HEK293T (cell line): ENCODE measurements at regions not wholly inside any gene's neighbourhood (a gene's known extent, or its start where the extent isn't known, plus 50 kb on each side); places are given as distances from the start of the nearest gene placed in this dataset.

ENCODE experiments used
- CTCF ChIA-PET: fragments of 350-600 bp; formaldehyde crosslinking; extraction: SDS; loops from one replicate; lab custom pipeline; 2021; ENCODE audit warnings: antibody characterized with exemption, inconsistent platforms; lab: Yijun Ruan, JAX
- POLR2A ChIA-PET: fragments of 350-600 bp; formaldehyde crosslinking; extraction: SDS; loops from one replicate; lab custom pipeline; 2020; ENCODE audit warnings: antibody characterized with exemption, inconsistent platforms; lab: Yijun Ruan, JAX
- DNase-seq: peaks from one replicate; pipeline ENCODE4 v3.0.0; 2012; ENCODE audit warnings: mixed read lengths; ENCODE audit errors: extremely low spot score
- ARNT ChIP-seq: fragments of 450-650 bp; IDR thresholded peaks from 2 replicates; pipeline ENCODE4 v1.6.1; 2017; ENCODE audit warnings: mild to moderate bottlenecking
- BHLHE40 ChIP-seq: fragments of 450-650 bp; IDR thresholded peaks from 2 replicates; pipeline ENCODE4 v1.6.1; 2016; ENCODE audit warnings: mild to moderate bottlenecking, moderate library complexity, borderline replicate concordance
- CTBP1 ChIP-seq: fragments of 450-650 bp; IDR thresholded peaks from 2 replicates; pipeline ENCODE4 v1.6.1; 2016; ENCODE audit warnings: borderline replicate concordance
- ELF4 ChIP-seq: fragments of 450-650 bp; IDR thresholded peaks from 2 replicates; pipeline ENCODE4 v1.6.1; 2017; ENCODE audit warnings: antibody characterized with exemption
- FOXA1 ChIP-seq: fragments of 450-650 bp; IDR thresholded peaks from 2 replicates; pipeline ENCODE4 v1.6.1; 2016; ENCODE audit warnings: mild to moderate bottlenecking
- FOXK2 ChIP-seq: fragments of 450-650 bp; IDR thresholded peaks from 2 replicates; pipeline ENCODE4 v1.6.1; 2016; ENCODE audit warnings: mild to moderate bottlenecking
- FOXM1 ChIP-seq: fragments of 450-650 bp; IDR thresholded peaks from 2 replicates; pipeline ENCODE4 v1.6.1; 2017; ENCODE audit warnings: mild to moderate bottlenecking, borderline replicate concordance
- HDGF ChIP-seq: fragments of 450-650 bp; IDR thresholded peaks from 2 replicates; pipeline ENCODE4 v1.6.1; 2017; ENCODE audit warnings: antibody characterized with exemption, borderline replicate concordance
- L3MBTL2 ChIP-seq: fragments of 450-650 bp; conservative IDR thresholded peaks from 2 replicates; pipeline ENCODE4 v1.6.1; 2016; ENCODE audit warnings: mild to moderate bottlenecking
- LEF1 ChIP-seq: fragments of 450-650 bp; IDR thresholded peaks from 2 replicates; pipeline ENCODE4 v1.6.1; 2017; ENCODE audit warnings: mild to moderate bottlenecking, borderline replicate concordance
- NFRKB ChIP-seq: fragments of 450-650 bp; IDR thresholded peaks from 2 replicates; pipeline ENCODE4 v1.6.1; 2016; ENCODE audit warnings: mild to moderate bottlenecking, moderate library complexity
- PKNOX1 ChIP-seq: fragments of 450-650 bp; IDR thresholded peaks from 2 replicates; pipeline ENCODE4 v1.6.1; 2016
- SP1 ChIP-seq: fragments of 450-650 bp; IDR thresholded peaks from 2 replicates; pipeline ENCODE4 v1.6.1; 2017
- SUZ12 ChIP-seq: fragments of 450-650 bp; IDR thresholded peaks from 2 replicates; pipeline ENCODE4 v1.6.1; 2016; ENCODE audit warnings: mild to moderate bottlenecking
- TARDBP ChIP-seq: fragments of 450-650 bp; IDR thresholded peaks from 2 replicates; pipeline ENCODE4 v1.6.1; 2016
- ZNF384 ChIP-seq: fragments of 450-650 bp; IDR thresholded peaks from 2 replicates; pipeline ENCODE4 v1.6.1; 2016

- CTCF ChIA-PET: no interaction called here
- DNase-seq: no peak
- POLR2A ChIA-PET: no interaction called here
These were observed 192.0 kb upstream of the RALGAPA2 start for GRCh38 chr20:20904501-20904831.

GRCh38 chr20:20903773-20904500 lies 191.5 kb upstream of the RALGAPA2 start:
- TF ChIP-seq FOXK2: no peak
- POLR2A ChIA-PET: no interaction called here
- no peak for DNase-seq
- CTCF ChIA-PET: interaction anchor here (0.6 kb wide), 1 partner anchor 96 kb away, joined by 3 read pairs; no protein-coding TSS in a partner anchor

More at GRCh38 chr20:20904501-20904831, 192.0 kb upstream of the RALGAPA2 start:
- TF ChIP-seq HDGF (no peak), ZNF384 (no peak), L3MBTL2 (no peak), FOXM1 (no peak), FOXK2 (no peak), BHLHE40 (no peak), PKNOX1 (no peak), ELF4 (no peak), NFRKB (no peak), TARDBP (no peak), ARNT (no peak), LEF1 (no peak), CTBP1 (no peak), SP1 (no peak), FOXA1 (no peak)

GRCh38 chr20:20897922-20898321 lies 185.5 kb upstream of the RALGAPA2 start:
- no peak for DNase-seq
- TF ChIP-seq NFRKB (no peak), BHLHE40 (no peak), ARNT (no peak), PKNOX1 (no peak), FOXM1 (no peak), CTBP1 (no peak), FOXK2 (no peak), ELF4 (no peak), FOXA1 (no peak), SP1 (no peak), HDGF (no peak), ZNF384 (no peak), LEF1 (no peak), L3MBTL2 (no peak), TARDBP (no peak), SUZ12 (no peak)
- CTCF ChIA-PET: no interaction called here
- POLR2A ChIA-PET: no interaction called here

GRCh38 chr20:20897145-20897544 lies 184.7 kb upstream of the RALGAPA2 start:
- TF ChIP-seq HDGF (no peak), PKNOX1 (no peak), ZNF384 (no peak), FOXM1 (no peak), BHLHE40 (no peak), L3MBTL2 (no peak), ARNT (no peak)
- ChIA-PET CTCF (no interaction called here), POLR2A (no interaction called here)
- DNase-seq: no peak

GRCh38 chr20:20896606-20897005 lies 184.2 kb upstream of the RALGAPA2 start:
- ChIA-PET POLR2A (no interaction called here), CTCF (no interaction called here)
- DNase-seq: no peak
- TF ChIP-seq L3MBTL2 (no peak), ELF4 (no peak), FOXK2 (no peak), BHLHE40 (no peak), HDGF (no peak), SP1 (no peak)

- ChIA-PET POLR2A (no interaction called here), CTCF (interaction anchor here (0.6 kb wide), 1 partner anchor 28 kb away, joined by 3 read pairs; no protein-coding TSS in a partner anchor)
- no peak for DNase-seq
- TF ChIP-seq SP1: no peak
- TF ChIP-seq BHLHE40: no peak
- no peak for TF ChIP-seq FOXK2
- TF ChIP-seq PKNOX1: no peak
- no peak for TF ChIP-seq ZNF384
- TF ChIP-seq CTBP1: no peak
- no peak for TF ChIP-seq ELF4
- no peak for TF ChIP-seq FOXM1
- TF ChIP-seq LEF1: no peak
These were observed 183.1 kb upstream of the RALGAPA2 start for GRCh38 chr20:20895537-20895936.
